HG02763 (cell line): ENCODE measurements at regions not wholly inside any gene's neighbourhood (a gene's known extent, or its start where the extent isn't known, plus 50 kb on each side); places are given as distances from the start of the nearest gene placed in this dataset.

Source experiments
- ATAC-seq: cut with Tn5 transposase; IDR thresholded peaks from one replicate; pipeline ENCODE4 v1.9.1; 2021; ENCODE audit warnings: mild to moderate bottlenecking, moderate library complexity; ENCODE audit not compliant: unreplicated experiment

DNA sequence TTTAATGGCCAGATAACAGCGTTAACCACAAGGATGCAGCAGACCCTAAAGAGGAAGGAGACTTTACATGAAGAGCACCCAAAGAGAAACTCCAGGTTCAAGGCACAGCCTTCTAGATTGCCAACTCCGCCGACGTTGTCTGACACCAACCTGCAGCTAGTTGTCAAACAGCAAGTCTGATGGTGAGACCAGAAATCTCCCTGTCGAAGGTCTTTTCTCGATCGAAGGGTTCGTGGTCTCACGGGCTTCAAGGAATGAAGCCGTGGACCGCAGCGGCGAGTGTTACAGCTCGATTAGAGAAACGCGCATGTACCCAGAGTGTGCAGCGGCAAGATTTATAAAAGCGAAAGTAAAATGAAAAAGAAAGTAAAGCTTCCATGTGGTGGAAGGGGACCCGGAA, 656.3 kb downstream of the XIRP2 start:
- ATAC-seq, result no peak

DNA sequence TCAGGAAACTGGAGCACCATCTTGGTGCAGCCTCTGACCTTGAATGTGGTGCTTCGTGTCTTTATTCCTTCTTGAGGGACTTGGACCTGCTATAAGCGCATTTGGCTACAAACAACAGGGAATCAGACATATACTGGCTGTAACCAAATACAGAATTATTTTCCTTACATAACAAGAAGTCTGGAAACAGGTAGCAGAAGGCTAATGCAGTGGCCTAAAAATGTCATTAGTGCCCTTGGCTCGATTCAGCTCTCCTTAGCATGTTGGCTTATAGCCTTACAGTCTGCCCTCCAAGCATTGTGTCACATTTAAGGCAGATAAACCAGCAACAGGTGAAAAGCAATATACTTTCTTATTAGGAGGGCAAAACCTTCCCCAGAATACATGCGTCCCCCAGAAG, 655.4 kb downstream of the XIRP2 start:
- no peak for ATAC-seq

DNA sequence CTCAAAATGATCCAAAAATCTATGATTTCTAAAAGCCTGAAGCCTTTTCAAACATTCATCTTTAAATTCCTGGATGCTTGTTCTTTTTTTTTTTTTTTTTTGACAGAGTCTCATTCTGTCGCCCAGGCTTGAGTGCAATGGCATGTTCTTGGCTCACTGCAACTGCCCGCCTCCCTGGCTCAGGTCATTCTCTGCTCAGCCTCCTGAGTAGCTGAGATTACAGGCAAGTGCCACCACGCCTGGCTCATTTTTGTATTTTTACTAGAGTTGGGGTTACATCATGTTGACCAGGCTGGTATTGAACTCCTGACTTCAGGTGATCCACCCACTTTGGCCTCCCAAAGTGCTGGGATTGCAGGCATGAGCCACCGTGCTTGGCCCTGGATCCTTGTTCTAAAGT, 649.5 kb downstream of the XIRP2 start:
- ATAC-seq, result no peak

DNA sequence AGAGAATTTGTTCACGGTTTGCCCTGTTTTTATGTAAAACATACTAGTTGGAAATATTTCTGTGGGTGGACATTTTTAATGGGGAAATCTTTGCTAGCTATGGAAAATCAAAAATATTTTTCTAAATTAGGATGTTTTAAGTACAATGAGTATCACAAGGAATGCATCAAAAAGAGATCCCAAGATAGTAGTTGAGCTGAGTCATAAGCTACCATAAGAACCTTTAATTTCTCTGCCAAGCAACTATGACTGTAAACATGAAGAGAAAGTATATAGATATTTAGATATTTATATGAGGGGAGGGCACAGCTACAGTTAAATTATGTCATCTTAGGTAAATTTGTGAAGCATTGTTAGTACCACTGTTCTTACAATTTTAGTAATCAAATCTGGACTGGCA, 646.2 kb downstream of the XIRP2 start:
- no peak for ATAC-seq

DNA sequence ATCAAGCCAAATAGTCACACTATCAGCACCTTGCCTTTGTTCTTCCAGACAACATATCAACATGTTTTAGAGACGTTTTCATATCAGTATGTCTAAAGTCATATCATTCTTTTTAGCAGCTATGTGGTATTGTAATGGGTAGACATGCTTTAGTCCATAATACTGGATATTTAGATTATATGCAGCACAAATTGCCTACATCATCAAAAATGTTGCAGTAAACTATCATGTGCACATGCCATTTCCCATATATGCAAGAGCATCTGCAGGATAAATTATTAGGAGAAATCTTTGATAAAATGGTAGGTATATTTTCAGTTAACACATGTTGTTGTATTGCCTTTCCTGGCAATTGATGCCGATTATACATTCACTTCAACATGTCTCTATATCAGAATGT, 636.5 kb downstream of the XIRP2 start:
- no peak for ATAC-seq

DNA sequence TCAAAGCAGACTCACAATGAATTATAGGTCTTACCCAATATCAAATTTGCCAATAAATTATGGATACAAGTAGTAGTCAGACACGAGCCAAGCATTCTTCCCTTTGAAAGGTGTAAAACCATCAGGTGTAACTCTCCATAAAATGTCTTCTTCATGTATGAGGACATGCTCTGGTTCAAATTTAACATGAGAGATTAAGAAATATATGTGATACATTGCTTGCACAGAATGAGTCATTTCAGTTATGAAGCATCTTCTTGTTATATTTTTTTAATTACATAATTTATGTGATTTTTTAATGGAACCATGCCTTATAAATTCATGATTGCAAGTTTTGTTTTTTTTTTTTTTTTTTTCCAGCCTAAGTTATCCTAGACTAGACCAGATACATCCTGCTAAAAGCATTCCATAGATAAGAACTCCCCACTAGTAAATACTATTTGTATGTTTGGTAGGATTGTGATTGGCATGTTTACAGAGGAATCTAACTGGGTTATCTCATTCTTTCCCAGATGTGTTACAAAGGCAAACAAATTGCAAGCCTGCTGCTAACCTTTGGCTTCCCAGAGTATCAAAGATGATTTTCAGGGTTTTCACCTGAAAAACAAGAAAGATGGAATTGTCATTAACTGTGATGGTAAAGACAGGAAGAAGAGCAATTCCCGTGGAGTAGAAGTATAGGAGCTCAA, 621.9 kb downstream of the XIRP2 start:
- no peak for ATAC-seq

DNA sequence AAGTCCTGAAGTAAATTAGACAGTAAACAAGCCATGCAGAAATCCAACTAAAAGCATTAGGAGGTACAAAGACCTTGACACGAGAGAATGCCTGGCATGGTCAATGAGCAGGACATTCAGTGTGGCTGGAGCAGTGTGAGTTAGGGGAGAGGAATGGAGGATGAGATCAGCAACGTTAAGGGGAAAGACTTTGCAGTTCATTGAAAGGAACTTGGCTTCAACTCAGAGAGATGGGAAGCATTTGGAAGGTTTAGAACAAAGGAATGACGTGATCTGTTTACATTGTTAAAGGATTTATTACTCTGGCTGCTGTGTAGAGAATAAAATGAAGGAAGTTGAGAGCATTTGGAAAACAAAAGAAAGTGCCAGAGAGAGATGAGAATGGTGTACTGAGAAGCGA, 621.3 kb downstream of the XIRP2 start:
- no peak for ATAC-seq

DNA sequence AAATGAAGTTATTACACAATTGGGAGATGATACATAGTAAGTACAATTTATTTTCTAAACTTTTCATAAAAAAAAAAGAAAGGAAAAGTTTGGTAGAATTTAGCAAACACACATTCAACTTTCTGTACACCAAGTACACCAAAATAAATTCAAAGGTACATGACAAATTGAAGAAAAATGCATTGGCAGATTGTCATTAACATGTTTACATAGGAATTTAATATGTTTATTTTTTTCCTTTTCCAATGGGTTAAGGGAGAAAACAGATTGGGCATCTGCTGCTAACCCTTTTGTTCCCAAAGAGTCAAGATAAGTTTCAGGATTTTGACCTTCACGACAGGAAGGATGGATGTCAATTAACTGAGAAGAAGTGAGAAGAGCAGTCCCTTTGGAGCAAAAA, 620.4 kb downstream of the XIRP2 start:
- no peak for ATAC-seq

DNA sequence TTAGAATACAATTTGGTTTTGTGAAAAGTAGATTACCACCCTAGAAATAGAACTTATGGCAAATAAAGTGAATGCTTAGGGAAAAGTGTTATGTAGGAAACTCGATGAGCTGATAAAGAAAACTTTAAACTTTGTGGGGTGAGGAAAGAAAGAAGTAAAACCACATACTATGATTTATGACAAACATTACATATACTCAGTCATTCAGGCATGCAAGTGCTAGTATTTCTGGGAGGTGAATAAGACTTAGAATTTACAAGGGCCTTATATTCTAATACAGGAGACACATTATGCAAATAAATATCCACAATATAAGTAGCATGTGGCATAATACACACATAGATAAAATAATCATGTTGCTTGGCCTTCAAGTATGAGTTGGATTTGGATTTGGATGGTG, 618.1 kb downstream of the XIRP2 start:
- ATAC-seq, result no peak

DNA sequence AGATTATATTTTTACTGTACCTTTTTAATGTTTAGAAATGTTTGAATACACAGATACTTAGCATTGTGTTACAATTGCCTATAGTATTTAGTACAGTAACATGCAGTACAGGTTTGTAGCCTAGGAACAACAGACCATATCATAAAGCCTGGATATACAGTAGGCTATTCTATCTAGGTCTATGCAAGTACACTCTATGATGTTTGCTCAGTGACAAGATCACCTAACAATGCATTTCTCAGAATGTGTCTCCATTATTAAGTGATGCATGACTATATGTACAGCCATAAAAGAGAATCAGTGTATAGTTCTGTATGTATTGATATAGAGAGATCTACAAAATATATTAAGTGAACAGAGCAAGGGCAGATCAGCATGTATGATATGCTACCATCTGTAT, 616.4 kb downstream of the XIRP2 start:
- no peak for ATAC-seq

DNA sequence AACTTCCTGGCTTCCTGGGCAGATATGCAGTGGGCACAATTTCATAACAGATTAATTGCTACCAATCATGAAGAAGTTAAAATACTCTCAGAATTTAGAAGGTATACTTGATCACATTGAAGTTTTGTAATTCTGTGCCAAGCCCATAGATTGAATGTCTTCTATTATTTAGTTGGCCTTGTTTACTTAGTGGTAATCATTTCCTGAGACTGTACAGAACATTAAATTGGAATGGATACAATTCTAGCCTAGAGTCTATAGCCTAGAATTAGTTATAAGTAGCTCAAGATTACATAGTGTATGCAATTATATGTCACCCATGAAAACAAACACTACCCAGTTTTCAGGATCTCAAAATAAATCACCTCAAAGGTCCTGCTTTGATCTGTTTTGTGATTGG, 615.8 kb downstream of the XIRP2 start:
- no peak for ATAC-seq

DNA sequence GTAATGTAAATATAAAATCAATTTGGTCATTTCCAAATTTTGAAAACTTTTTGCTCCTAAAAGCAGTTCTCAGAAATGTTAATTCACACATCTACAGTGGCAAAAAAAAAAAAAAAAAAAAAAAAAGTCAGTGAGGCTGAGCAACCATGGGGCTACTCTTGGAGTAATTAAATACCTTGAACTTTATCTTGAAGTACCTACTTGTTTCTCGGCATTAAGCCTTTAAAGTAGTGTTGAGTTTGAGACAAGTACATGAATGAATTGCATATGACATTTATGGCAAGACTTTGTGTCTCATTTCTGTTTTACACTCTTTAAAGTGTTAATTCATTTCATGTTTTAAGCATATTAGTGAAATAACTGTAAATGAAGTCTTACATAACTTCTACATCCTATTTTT, 613.3 kb downstream of the XIRP2 start:
- no peak for ATAC-seq

DNA sequence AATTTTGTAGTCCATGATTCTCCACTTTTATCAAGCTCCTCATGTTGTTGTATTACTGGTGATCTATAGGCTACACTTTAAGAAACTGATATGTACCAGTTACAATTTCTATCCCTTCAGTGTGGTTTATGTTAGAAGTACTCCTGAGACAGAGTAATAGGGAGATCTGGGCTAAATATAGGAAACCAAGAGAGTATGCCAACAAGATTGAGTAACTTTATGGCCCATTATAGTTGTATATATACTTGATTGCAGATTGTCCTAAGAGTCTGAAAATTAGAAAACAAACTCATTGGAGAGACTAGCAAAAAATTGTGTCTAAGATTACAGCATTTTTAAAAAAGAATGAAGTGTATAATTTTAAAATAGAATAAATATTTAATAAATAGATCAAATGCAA, 605.6 kb downstream of the XIRP2 start:
- no peak for ATAC-seq

DNA sequence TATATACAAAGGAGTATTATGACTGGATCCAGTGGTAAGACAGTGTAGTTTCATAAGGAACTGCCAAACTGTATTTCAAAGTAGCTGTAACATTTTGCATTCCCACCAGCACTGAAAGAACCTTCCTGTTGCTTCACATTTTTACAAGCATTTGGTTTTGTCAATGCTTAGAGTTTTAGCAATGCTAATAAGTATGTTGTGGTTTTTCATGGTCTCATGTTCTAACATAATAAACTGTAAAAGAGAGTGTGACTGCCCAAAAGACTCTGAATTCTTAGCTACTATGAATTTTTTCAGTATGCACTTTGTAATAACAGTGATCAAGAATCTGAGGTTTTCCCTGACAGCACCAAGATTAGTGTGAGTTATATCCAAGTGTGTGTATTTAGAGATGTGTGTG, 604.2 kb downstream of the XIRP2 start:
- no peak for ATAC-seq

DNA sequence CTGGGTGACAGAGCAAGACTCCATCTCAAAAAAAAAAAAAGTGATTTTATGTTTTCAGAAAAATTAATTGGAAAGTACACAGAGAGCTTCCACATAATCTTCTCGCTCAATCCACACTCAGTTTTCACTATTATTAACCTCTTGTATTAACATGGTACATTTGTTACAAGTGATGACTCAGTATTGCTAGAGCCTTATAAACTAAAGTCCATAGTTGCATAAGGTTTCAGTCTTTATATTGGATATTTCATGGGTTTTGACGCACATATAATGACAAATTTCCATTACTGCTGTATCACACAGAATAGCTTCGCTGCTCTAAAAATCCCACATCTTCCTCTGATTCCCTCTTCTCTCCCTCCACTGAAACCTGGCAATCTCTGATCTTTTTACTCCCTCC, 603.5 kb downstream of the XIRP2 start:
- no peak for ATAC-seq

DNA sequence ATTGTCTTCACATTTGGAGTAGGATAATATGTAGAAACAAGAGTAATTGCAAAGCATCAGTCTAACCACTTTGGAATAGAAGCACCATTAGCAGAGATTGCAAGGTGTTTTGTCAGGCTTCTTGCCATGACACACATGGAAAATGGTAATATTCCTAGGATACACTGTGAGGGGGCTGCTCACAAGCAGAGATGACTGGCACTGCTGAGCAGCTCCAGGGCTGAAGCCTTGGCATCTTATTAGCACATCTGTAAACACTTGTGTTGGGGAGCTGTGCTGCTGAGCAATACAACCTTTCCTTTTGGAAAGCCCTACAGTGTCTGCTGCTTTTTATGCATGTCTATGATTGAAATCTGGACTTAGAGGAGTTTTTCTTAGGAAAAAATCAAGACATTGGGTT, 602.2 kb downstream of the XIRP2 start:
- ATAC-seq, result no peak

DNA sequence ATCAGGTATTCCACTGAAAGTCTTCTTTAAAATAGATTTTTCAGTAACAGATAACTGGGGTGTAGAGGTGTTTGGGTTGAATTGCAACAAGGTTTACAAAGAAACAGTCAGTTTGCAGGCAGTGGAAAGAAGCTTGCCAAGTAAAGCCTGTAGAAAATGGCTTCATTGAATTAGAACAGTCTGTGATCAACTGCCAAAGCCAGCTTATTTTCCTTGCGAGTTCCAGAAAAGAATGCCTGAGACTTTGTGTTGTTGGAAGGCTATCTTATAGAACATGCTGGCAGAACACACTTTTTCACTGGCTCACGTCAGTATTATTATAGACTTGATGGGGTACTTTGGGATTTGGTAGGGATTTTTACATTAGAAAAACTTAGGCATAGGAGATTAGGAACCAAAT, 601.0 kb downstream of the XIRP2 start:
- no peak for ATAC-seq

DNA sequence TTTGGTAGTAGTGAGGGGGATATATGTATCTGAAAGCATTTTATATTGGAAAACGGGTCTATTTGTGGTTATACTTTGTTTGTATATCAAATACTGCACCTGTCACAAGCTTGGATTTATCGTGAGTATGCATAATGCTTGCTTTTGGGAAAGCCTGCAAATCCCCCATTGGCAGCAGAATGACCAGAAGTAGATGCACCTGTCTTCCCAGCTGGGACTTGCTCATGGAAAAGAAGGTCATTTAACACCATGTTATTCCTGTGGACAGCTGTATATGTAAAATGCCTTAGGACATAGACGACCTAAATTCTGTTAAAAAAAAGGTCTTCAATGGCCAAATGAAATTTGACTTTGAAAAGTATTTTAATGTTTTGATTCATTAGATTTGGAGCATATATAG, 599.4 kb downstream of the XIRP2 start:
- no peak for ATAC-seq

DNA sequence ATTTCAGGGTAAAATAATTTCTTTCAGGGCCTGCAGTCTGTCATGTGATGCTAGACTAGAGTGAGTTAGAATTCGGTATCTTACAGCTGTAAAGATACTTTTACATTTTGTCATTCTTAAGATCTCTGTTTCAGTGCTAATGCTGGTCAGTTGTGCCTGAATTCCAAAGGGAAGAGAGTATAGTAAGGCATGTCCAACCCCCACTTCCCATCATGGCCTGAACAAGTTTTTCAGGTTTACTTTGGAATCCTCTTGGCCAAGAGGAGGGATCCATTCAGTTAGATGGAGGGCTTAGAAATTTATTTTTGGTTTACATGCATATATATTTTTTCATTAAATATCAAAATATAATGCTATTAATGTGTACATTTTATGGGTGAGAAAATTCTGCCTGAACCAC, 596.6 kb downstream of the XIRP2 start:
- ATAC-seq, result no peak

DNA sequence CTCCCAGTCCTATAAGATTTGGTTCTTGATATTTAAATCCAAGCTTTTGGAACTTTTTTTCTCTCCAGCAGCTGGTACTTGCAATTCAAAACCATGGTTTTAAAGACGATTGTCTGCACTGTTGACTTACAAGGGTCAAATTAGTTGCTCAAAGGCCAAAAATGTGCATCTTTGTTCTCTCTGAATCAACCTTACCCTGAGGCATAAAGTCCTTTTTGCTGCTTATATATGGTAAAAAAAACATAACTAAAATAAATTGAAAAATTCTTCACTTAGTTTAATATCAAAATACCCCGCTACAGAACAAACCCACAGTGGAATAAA, 592.7 kb downstream of the XIRP2 start:
- ATAC-seq, result no peak

DNA sequence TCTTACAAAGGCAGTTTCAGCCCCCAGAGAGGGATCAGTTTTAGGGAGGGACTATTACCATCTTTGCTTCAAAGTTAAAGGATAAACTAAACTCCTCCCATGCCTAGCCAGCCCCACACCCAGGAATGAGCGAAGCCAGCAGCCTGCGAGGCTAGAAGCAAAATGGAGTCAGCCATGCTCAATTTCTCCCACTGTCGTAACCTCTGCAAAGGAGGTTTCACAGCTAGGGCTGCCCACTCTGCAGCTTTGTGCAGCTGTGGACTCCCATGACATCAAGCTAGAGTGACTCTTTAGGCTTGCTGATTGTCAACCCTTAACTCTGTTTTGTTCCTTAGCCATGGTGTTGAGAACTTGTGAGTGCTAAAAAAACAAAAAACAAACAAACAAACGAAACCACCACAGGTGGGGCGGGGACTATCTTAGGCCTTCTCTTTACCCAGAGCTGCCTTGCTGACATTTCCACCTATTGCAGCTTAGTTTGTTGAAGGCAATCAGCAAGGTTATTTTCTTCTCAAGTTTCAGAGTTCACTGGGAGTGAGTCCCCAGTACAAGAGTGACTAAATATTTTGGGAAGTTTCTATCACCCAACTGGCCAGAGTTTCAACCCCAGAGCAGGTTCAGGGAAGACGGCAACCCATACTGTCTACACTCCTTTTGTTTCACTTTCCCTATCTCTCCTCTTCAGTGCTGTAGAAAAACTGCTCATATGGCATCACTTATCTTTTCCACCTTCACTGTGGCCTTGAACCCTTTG, 592.1 kb downstream of the XIRP2 start:
- ATAC-seq, result no peak

DNA sequence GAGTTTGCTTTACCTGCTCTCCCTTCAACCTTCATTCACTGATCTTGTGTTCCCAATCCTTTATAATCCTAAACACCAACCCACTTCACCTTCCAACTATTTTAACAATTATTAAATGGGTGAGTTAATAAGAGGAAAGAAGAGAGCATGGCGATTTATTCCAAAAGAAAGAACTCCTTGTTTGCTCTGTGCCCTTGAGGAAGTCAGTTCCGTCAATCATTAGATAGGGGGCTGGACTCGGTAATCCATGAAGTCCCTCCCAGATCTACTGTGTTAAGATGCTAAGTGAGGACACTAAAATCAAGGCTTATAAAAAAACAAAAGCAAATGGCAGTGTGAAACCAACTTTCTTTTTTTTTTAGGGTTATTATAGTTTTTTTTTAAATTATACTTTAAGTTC, 589.9 kb downstream of the XIRP2 start:
- no peak for ATAC-seq

DNA sequence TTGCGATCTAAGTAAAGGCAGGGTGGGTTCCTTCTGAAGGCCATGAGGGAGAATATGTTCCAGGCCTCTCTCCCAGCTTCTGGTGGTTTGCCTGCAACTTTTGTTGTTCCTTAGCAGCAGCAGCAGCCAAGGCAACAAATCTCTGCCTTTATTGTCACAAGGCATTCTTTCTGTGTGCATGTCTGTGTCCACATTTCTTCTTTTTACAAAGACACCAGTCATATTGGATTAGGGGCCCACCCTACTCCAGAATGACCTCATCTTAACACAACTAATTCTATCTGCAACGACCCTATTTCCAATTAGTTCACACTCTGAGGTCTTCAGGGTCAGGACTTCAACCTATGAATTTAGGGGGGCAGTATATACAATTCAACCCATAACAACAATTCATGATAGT, 587.5 kb downstream of the XIRP2 start:
- ATAC-seq, result no peak
